AG09309 (cell line): ENCODE measurements at regions not wholly inside any gene's neighbourhood (a gene's known extent, or its start where the extent isn't known, plus 50 kb on each side); places are given as distances from the start of the nearest gene placed in this dataset.
"Not testable (repeated sequence)": the region's sequence is repeated elsewhere in the genome, so short reads cannot be mapped to it uniquely, and the experiment has no call there.

ENCODE experiments used
- DNase-seq: peaks from one replicate; pipeline ENCODE4 v3.0.0-alpha.2; 2010; ENCODE audit warnings: low read depth
- H3K4me3 ChIP-seq: 2 replicates; pipeline ENCODE4 v1.5.1; 2011; ENCODE audit warnings: mild to moderate bottlenecking, low read depth, low read length, moderate library complexity; ENCODE audit not compliant: control insufficient read depth
- TF ChIP-seq, protein P1 (sequence below): IDR thresholded peaks from 2 replicates; pipeline ENCODE4 v1.5.1; 2011; ENCODE audit warnings: mild to moderate bottlenecking, low read depth, low read length, inconsistent platforms; ENCODE audit not compliant: insufficient read depth, control insufficient read depth; ENCODE audit errors: missing control alignments

DNA sequence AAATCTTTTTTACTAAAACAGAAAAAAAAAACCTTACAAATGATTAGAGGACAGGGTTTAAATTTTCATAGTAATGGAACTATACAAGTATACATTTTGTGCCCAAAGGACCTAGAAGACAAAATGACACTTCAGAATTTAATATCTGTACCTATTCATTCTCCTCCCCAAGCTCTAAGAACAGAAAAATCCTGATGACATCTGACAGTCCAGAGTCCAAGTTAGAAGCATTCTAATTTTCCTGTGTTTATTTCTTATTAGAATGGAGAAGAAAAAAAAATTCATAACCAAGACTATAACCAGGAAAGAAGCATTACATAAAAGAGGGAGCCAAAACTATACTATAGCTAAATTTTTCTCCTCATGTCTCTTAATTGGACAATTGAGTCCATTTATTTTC lies 138.9 kb upstream of the SLC13A1 start:
- TF ChIP-seq, protein P1, sequence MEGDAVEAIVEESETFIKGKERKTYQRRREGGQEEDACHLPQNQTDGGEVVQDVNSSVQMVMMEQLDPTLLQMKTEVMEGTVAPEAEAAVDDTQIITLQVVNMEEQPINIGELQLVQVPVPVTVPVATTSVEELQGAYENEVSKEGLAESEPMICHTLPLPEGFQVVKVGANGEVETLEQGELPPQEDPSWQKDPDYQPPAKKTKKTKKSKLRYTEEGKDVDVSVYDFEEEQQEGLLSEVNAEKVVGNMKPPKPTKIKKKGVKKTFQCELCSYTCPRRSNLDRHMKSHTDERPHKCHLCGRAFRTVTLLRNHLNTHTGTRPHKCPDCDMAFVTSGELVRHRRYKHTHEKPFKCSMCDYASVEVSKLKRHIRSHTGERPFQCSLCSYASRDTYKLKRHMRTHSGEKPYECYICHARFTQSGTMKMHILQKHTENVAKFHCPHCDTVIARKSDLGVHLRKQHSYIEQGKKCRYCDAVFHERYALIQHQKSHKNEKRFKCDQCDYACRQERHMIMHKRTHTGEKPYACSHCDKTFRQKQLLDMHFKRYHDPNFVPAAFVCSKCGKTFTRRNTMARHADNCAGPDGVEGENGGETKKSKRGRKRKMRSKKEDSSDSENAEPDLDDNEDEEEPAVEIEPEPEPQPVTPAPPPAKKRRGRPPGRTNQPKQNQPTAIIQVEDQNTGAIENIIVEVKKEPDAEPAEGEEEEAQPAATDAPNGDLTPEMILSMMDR = no peak
- H3K4me3 ChIP-seq = no peak overlapping the region
- no peak for DNase-seq

- no peak overlapping the region for H3K4me3 ChIP-seq
- DNase-seq = no peak
- TF ChIP-seq, protein P1 = no peak
These were observed 130.3 kb upstream of the SLC13A1 start for GRCh38 chr7:123329988-123330643.

DNA sequence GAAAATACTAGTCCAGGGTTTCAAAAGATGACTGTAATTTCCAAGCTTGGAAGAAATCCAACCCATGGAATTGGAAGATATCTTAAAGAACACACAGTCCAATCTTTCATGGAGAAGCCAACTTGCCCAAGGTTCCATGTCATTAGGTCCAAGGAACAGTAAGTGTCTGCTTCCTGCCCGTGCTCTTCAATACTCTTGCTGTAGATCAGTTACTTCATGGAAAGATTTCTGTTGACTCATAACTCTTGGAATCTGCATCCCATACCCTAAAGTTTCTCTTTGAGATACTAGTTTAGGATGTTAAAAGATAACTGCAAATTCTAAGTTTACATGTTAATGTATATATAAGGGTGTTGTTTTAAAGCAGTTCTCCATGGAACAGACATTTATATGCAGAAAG lies 127.9 kb upstream of the SLC13A1 start:
- TF ChIP-seq, protein P1 = no peak
- DNase-seq = no peak

GRCh38 chr7:123324283-123324682 lies 124.5 kb upstream of the SLC13A1 start:
- DNase-seq = no peak
- TF ChIP-seq, protein P1 = no peak
- H3K4me3 ChIP-seq = no peak overlapping the region

More for the DNA sequence above, 127.9 kb upstream of the SLC13A1 start:
- no peak overlapping the region for H3K4me3 ChIP-seq

GRCh38 chr7:123323689-123324088 lies 123.9 kb upstream of the SLC13A1 start:
- H3K4me3 ChIP-seq = no peak overlapping the region
- no peak for DNase-seq
- TF ChIP-seq, protein P1 = no peak

GRCh38 chr7:123321578-123321977 lies 121.8 kb upstream of the SLC13A1 start:
- H3K4me3 ChIP-seq, DNase-seq: not testable (repeated sequence)

- H3K4me3 ChIP-seq = no peak overlapping the region
- TF ChIP-seq, protein P1 = no peak
- no peak for DNase-seq
These were observed 120.1 kb upstream of the SLC13A1 start for GRCh38 chr7:123319911-123320310.
